ENCODE measurements at regions not wholly inside any gene's neighbourhood (a gene's known extent, or its start where the extent isn't known, plus 50 kb on each side); places are given as distances from the start of the nearest gene placed in this dataset.

- TF ChIP-seq RBM22 (IDR thresholded peaks at IDR 0.05; ENCODE audit: low read depth, low read length, poor library complexity, severe bottlenecking) (no peak), XRCC4 (IDR thresholded peaks at IDR 0.05; ENCODE audit: extremely low read depth, insufficient read depth, insufficient read length) (no peak)
These were observed 282.3 kb upstream of the TUT7 start (continued) for GRCh38 chr9:86636519-86636918.

DNA sequence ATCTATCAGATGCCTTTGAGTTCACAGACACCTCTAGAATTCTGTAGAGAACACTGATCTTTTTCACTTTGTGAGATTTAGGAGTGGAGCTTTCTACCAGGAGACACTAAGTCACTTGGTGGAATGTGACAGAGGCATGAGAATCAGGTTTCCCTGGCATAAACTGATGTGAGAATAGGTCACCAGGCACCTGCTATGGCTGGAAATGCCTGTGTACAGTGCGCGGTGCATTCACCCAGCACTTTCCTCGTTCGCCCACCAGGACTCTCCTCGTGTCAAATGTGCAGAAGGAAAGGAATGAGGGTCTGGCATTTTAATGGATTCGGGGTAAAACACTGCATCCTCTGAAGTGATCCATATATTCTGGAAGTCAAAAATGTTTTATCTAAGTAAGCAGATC is 281.8 kb upstream of the TUT7 start:
- CTCF ChIA-PET (ENCODE audit: low intra/inter-chr PET ratio), result no interaction called here
- 2% methylated on average over 6 of the region's 6 CpGs for WGBS (ENCODE audit: insufficient coverage, low coverage, missing lambda C conversion rate)
- Histone ChIP-seq H3K4me2 (ENCODE audit: insufficient read depth, low read length) (peak overlapping the region; percentile 18; the same call in 1 of the 2 replicates), H3K9ac (ENCODE audit: insufficient read depth in 1 of 2, low read depth in 2 of 2, low read length in 2 of 2) (no peak overlapping the region), H3K9me1 (ENCODE audit: control insufficient read depth, insufficient read depth, low read length) (no peaks in the 10 kb centered on the region), H3K36me3 (ENCODE audit: control insufficient read depth, insufficient read depth, low read length) (no peaks in the 10 kb centered on the region), H4K20me1 (replicated peaks; ENCODE audit: control insufficient read depth, insufficient read depth, low read length) (no peaks in the 10 kb centered on the region), H3K9me3 (replicated peaks; ENCODE audit: control insufficient read depth, insufficient read depth, low read depth, low read length) (no peaks in the 10 kb centered on the region), H3K79me2 (ENCODE audit: control insufficient read depth, insufficient read depth, low read length) (no peaks in the 10 kb centered on the region), H3K4me3 (no peak overlapping the region), H3K4me1 (replicated peaks in 1 of 2; ENCODE audit: control insufficient read depth in 2 of 2, insufficient read depth in 2 of 2, low read length in 2 of 2) (peaks cover 0 to 10% of the 10 kb centered on the region in 2 experiments; a peak in 3 of 5 replicates), H3K27ac (ENCODE audit: extremely low read depth, low read depth, low read length) (no peak overlapping the region), H3K27me3 (ENCODE audit: control insufficient read depth in 2 of 2, insufficient read depth in 2 of 2, low read length in 2 of 2) (no peaks in the 10 kb centered on the region), H2AFZ (ENCODE audit: low read depth, low read length) (no peak overlapping the region)
- POLR2A ChIA-PET, result no interaction called here
- ATAC-seq, result no peak
- BruUV-seq (replicated peaks), result no TSS peak
- in situ Hi-C loops (cut with MboI) (no loop called here), intact Hi-C loops (cut with micrococcal nuclease) (loop anchor here (5.0 kb wide), 1 partner anchor 686 kb away; no protein-coding TSS in a partner anchor)
- FAIRE-seq, result no peak
- no peak for DNase-seq (ENCODE audit: extremely low read depth in 1 of 4, low spot score in 3 of 4)
- no peak for TF ChIP-seq ZHX1 (conservative IDR thresholded peaks at IDR 0.05; ENCODE audit: low read length)
- TF ChIP-seq, protein P1, sequence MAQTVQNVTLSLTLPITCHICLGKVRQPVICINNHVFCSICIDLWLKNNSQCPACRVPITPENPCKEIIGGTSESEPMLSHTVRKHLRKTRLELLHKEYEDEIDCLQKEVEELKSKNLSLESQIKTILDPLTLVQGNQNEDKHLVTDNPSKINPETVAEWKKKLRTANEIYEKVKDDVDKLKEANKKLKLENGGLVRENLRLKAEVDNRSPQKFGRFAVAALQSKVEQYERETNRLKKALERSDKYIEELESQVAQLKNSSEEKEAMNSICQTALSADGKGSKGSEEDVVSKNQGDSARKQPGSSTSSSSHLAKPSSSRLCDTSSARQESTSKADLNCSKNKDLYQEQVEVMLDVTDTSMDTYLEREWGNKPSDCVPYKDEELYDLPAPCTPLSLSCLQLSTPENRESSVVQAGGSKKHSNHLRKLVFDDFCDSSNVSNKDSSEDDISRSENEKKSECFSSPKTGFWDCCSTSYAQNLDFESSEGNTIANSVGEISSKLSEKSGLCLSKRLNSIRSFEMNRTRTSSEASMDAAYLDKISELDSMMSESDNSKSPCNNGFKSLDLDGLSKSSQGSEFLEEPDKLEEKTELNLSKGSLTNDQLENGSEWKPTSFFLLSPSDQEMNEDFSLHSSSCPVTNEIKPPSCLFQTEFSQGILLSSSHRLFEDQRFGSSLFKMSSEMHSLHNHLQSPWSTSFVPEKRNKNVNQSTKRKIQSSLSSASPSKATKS (CRISPR knock-in tag; IDR thresholded peaks at IDR 0.05), result no peak
- no peak for TF ChIP-seq RAD21 (CRISPR knock-in tag; conservative IDR thresholded peaks at IDR 0.05 in 1 of 2, IDR thresholded peaks at IDR 0.05 in 1 of 2)
- TF ChIP-seq ASH1L (IDR thresholded peaks at IDR 0.05; ENCODE audit: borderline replicate concordance, low read depth, partially characterized antibody), result no peak
- TF ChIP-seq RBM39 (optimal IDR thresholded peaks at IDR 0.05; ENCODE audit: low read depth, low read length), result no peak
- TF ChIP-seq ADNP (tag; IDR thresholded peaks at IDR 0.05), result no peak
- TF ChIP-seq POLR2A (conservative IDR thresholded peaks at IDR 0.05), result no peak
- TF ChIP-seq, protein P2, sequence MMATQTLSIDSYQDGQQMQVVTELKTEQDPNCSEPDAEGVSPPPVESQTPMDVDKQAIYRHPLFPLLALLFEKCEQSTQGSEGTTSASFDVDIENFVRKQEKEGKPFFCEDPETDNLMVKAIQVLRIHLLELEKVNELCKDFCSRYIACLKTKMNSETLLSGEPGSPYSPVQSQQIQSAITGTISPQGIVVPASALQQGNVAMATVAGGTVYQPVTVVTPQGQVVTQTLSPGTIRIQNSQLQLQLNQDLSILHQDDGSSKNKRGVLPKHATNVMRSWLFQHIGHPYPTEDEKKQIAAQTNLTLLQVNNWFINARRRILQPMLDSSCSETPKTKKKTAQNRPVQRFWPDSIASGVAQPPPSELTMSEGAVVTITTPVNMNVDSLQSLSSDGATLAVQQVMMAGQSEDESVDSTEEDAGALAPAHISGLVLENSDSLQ (IDR thresholded peaks at IDR 0.05), result no peak
- no peak for TF ChIP-seq BDP1 (IDR thresholded peaks at IDR 0.05; ENCODE audit: insufficient read depth, insufficient read length)
- no peak for TF ChIP-seq ETV1 (tag; conservative IDR thresholded peaks at IDR 0.05; ENCODE audit: low read depth)
- no peak for TF ChIP-seq MCM3 (IDR thresholded peaks at IDR 0.05)
- no peak for TF ChIP-seq MEF2D (tag; conservative IDR thresholded peaks at IDR 0.05; ENCODE audit: low read depth)
- no peak for TF ChIP-seq GTF2A2 (tag; IDR thresholded peaks at IDR 0.05)
- no peak for TF ChIP-seq NR1H2 (CRISPR knock-in tag; IDR thresholded peaks at IDR 0.05)
- TF ChIP-seq ESRRB (CRISPR knock-in tag; IDR thresholded peaks at IDR 0.05; ENCODE audit: borderline replicate concordance), result no peak
- TF ChIP-seq ZFP30 (CRISPR knock-in tag; IDR thresholded peaks at IDR 0.05; ENCODE audit: borderline replicate concordance), result no peak

Measured in K562 (cell line).